ENCODE measurements at regions not wholly inside any gene's neighbourhood (a gene's known extent, or its start where the extent isn't known, plus 50 kb on each side); places are given as distances from the start of the nearest gene placed in this dataset.

DNA sequence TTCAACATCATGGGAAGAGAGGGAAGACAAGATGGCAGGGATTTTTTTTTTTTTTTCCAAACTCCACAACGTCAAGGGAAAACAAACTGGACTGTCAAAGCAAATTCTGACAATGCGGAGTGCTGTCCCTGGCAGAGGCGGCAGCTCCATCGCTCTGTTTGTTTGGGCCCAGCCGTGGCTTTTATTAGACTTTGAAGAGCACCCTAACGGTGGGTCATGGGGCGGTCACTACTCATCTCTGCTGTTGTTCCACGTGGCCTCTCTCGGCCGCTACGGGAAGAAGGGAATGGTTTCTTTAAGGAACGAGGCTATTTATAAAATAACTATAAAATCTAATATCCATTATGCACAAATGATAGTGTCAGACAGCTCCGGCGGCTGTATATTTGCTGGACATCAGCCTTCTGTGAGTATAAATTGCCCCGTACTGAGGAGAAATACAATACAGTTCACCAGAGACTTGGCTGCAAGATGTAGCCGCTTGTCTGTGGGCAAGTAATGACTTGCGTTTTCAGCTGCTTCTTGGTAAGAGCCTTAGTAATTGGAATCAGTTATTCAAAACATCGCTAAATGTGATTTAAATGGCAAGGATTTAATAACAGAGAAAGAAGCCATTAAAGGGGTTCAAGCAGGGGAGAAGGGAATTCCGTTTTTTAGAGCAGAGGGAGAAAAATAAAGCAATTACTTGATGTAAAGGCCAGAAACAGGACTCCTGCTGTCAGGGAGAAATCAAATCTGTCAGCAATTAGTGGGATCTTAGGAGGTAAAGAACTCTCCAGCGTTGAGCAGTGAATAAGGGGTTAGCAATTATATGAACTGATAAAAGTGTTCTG, 61.7 kb upstream of the RAB11FIP2 start:
- H3K27ac Mint-ChIP-seq = no peak overlapping the region
- H3K9me3 Mint-ChIP-seq = no peaks in the 10 kb centered on the region
- no peaks in the 10 kb centered on the region for H3K4me1 Mint-ChIP-seq
- DNase-seq (ENCODE audit: low spot score in 2 of 2) (no peak), ATAC-seq (ENCODE audit: low read depth) (no peak)
- H3K27me3 Mint-ChIP-seq = peaks cover 2% of the 10 kb centered on the region
- no peaks in the 10 kb centered on the region for H3K36me3 Mint-ChIP-seq
- H3K4me3 Mint-ChIP-seq = no peak overlapping the region

DNA sequence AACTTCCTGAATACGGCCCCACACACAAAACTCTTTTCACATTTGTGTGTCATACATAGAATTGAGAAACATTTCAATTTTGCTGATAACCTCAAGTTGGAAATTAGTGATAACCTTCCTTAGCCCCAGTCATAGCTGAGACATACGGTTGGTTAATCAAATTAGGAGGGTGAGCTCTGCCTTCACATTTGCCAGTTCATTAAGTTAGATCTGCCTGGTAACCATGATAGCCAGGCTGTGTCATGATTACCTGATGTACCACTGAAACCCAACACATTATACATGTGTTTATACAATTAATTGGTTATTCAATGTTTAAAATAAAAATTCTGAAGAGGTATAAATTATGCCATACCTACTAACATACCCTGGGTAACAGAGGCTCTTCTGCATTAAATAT, 60.8 kb upstream of the RAB11FIP2 start:
- Mint-ChIP-seq H3K36me3 (no peaks in the 10 kb centered on the region), H3K27me3 (peaks cover 4% of the 10 kb centered on the region), H3K4me3 (no peak overlapping the region), H3K27ac (no peak overlapping the region), H3K4me1 (no peaks in the 10 kb centered on the region), H3K9me3 (no peaks in the 10 kb centered on the region)
- no peak for DNase-seq (ENCODE audit: low spot score in 2 of 2)
- no peak for ATAC-seq (ENCODE audit: low read depth)

DNA sequence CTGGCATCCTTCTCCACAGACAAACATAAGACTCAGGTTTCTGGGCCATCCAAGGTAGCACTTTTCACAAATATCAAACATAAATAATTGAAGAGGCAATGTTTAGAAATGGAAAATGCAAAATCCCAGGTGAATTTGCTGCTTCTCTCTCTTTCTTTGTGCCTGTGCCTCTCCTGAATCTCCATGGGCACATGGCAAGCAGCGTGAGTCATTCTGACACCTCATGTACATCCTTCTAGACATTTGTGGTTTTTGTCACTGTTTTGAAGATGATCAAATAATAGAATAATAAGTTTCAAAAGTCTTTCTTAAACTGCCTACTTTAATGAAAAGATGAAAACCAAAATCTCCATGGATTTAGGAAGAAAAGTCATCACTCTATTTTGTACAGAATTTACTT, 60.3 kb upstream of the RAB11FIP2 start:
- DNase-seq (ENCODE audit: low spot score in 2 of 2) (no peak), ATAC-seq (ENCODE audit: low read depth) (no peak)
- Mint-ChIP-seq H3K27me3 (peaks cover 4% of the 10 kb centered on the region), H3K27ac (no peak overlapping the region), H3K9me3 (no peaks in the 10 kb centered on the region), H3K36me3 (no peaks in the 10 kb centered on the region), H3K4me1 (no peaks in the 10 kb centered on the region), H3K4me3 (no peak overlapping the region)

DNA sequence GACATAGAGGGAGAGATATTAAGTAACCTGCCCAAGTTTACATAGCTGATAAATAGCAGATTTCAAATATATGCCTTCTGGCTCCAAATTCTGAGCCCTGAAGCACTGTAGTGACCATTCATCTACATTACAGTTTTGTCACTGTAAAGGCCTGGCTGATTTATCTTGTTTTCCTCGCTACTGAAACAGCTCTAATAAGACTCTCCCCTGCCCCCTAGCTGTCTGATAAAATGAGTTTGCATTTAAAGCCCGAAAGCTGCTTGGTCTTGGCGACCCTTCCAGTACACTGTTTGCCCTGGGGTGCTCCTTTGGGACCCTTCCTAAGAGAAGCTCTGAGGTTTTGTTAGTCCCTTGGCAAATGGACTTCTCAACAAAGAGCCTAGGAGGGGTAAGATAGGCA, 59.7 kb upstream of the RAB11FIP2 start:
- DNase-seq (ENCODE audit: low spot score in 2 of 2) = no peak
- Mint-ChIP-seq H3K4me3 (no peak overlapping the region), H3K9me3 (no peaks in the 10 kb centered on the region), H3K4me1 (no peaks in the 10 kb centered on the region), H3K27ac (no peak overlapping the region), H3K27me3 (peaks cover 6% of the 10 kb centered on the region), H3K36me3 (no peaks in the 10 kb centered on the region)
- no peak for ATAC-seq (ENCODE audit: low read depth)

DNA sequence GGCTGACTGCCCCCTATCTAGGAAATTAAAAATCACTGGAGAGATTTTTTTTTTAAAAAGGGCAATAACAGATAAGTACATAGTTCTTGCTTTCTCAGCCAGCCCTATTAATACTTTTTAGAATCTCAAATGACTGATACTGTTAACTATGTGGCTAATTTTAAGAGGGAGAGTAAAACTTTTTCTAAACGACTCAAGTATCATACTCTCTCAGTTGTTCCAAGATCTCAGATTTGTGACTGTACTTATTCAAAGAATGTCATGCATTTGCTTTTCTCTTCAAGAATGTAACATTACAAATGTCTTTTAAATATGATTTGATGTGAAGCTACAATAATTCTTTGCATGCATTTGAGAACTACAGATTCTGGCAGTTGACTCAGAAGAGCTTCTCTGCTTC, 55.4 kb upstream of the RAB11FIP2 start:
- DNase-seq (ENCODE audit: low spot score in 2 of 2) (no peak), ATAC-seq (ENCODE audit: low read depth) (no peak)
- H3K27ac Mint-ChIP-seq = no peak overlapping the region
- H3K9me3 Mint-ChIP-seq = no peaks in the 10 kb centered on the region
- H3K4me3 Mint-ChIP-seq = no peak overlapping the region
- no peaks in the 10 kb centered on the region for H3K4me1 Mint-ChIP-seq
- H3K36me3 Mint-ChIP-seq = no peaks in the 10 kb centered on the region
- H3K27me3 Mint-ChIP-seq = peaks cover 7% of the 10 kb centered on the region

DNA sequence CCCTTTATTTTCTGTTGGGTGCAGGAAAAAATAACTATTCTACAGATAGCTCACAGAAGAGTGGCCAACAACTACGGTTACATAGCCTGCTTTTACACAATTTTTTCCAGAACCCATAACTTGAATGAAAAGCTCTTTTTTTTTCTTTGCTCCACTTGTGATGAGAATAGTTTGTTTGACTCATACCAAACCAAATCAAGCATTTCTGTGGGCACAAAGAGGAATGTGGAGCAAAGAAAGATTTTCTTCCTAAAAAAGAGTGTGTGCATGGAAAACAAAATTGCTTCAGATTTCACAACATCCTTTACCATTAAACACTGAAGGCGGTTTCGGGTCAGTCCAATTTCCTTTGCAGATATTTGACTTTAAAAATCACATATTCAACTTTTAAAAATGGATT, 54.8 kb upstream of the RAB11FIP2 start:
- Mint-ChIP-seq H3K27me3 (peaks cover 7% of the 10 kb centered on the region), H3K4me3 (no peak overlapping the region), H3K27ac (no peak overlapping the region), H3K36me3 (no peaks in the 10 kb centered on the region), H3K9me3 (no peaks in the 10 kb centered on the region), H3K4me1 (no peaks in the 10 kb centered on the region)
- DNase-seq (ENCODE audit: low spot score in 2 of 2) (no peak), ATAC-seq (ENCODE audit: low read depth) (no peak)
